ENCODE measurements at regions not wholly inside any gene's neighbourhood (a gene's known extent, or its start where the extent isn't known, plus 50 kb on each side); places are given as distances from the start of the nearest gene placed in this dataset.

- no peak overlapping the region for H3K4me3 ChIP-seq
- no peak for DNase-seq (ENCODE audit: low spot score in 2 of 2)
- H3K4me1 ChIP-seq: no peaks in the 10 kb centered on the region
- H3K9me3 ChIP-seq: no peaks in the 10 kb centered on the region
- TF ChIP-seq POLR2AphosphoS5 (IDR thresholded peaks at IDR 0.05) (no peak), POLR2A (IDR thresholded peaks at IDR 0.05) (no peak), EP300 (IDR thresholded peaks at IDR 0.05) (no peak)
- TF ChIP-seq, protein P1, sequence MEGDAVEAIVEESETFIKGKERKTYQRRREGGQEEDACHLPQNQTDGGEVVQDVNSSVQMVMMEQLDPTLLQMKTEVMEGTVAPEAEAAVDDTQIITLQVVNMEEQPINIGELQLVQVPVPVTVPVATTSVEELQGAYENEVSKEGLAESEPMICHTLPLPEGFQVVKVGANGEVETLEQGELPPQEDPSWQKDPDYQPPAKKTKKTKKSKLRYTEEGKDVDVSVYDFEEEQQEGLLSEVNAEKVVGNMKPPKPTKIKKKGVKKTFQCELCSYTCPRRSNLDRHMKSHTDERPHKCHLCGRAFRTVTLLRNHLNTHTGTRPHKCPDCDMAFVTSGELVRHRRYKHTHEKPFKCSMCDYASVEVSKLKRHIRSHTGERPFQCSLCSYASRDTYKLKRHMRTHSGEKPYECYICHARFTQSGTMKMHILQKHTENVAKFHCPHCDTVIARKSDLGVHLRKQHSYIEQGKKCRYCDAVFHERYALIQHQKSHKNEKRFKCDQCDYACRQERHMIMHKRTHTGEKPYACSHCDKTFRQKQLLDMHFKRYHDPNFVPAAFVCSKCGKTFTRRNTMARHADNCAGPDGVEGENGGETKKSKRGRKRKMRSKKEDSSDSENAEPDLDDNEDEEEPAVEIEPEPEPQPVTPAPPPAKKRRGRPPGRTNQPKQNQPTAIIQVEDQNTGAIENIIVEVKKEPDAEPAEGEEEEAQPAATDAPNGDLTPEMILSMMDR (IDR thresholded peaks at IDR 0.05): no peak
- H3K27me3 ChIP-seq: no peaks in the 10 kb centered on the region
- no peak overlapping the region for H3K27ac ChIP-seq
- no peaks in the 10 kb centered on the region for H3K36me3 ChIP-seq
Observed at GRCh38 chr9:71245651-71246050, 124.2 kb upstream of the TRPM3 start.

- TF ChIP-seq, protein P1 (IDR thresholded peaks at IDR 0.05): no peak
- TF ChIP-seq EP300 (IDR thresholded peaks at IDR 0.05): no peak
- no peak for TF ChIP-seq POLR2AphosphoS5 (IDR thresholded peaks at IDR 0.05)
- TF ChIP-seq POLR2A (IDR thresholded peaks at IDR 0.05): no peak
- H3K4me1 ChIP-seq: no peaks in the 10 kb centered on the region
- no peaks in the 10 kb centered on the region for H3K36me3 ChIP-seq
- H3K27ac ChIP-seq: no peak overlapping the region
- WGBS: 76% methylated on average over 5 of the region's 5 CpGs
- no peak for DNase-seq (ENCODE audit: low spot score in 2 of 2)
- no peaks in the 10 kb centered on the region for H3K9me3 ChIP-seq
- H3K4me3 ChIP-seq: no peak overlapping the region
- H3K27me3 ChIP-seq: no peaks in the 10 kb centered on the region
Observed at GRCh38 chr9:71243951-71244350, 122.5 kb upstream of the TRPM3 start.

GRCh38 chr9:71242081-71242480, 120.7 kb upstream of the TRPM3 start:
- Histone ChIP-seq H3K4me3 (no peak overlapping the region), H3K9me3 (no peaks in the 10 kb centered on the region), H3K27me3 (no peaks in the 10 kb centered on the region), H3K27ac (no peak overlapping the region), H3K4me1 (no peaks in the 10 kb centered on the region), H3K36me3 (no peaks in the 10 kb centered on the region)
- TF ChIP-seq EP300 (IDR thresholded peaks at IDR 0.05): no peak
- TF ChIP-seq, protein P1 (IDR thresholded peaks at IDR 0.05): no peak
- no peak for TF ChIP-seq POLR2AphosphoS5 (IDR thresholded peaks at IDR 0.05)
- TF ChIP-seq POLR2A (IDR thresholded peaks at IDR 0.05): no peak
- DNase-seq (ENCODE audit: low spot score in 2 of 2): no peak
- WGBS: 92% methylated on average over 6 of the region's 6 CpGs

- H3K27me3 ChIP-seq: no peaks in the 10 kb centered on the region
- no peak for DNase-seq (ENCODE audit: low spot score in 2 of 2)
- no peaks in the 10 kb centered on the region for H3K4me1 ChIP-seq
- no peak overlapping the region for H3K27ac ChIP-seq
- H3K9me3 ChIP-seq: no peaks in the 10 kb centered on the region
- TF ChIP-seq, protein P1 (IDR thresholded peaks at IDR 0.05): no peak
- TF ChIP-seq POLR2AphosphoS5 (IDR thresholded peaks at IDR 0.05): no peak
- TF ChIP-seq POLR2A (IDR thresholded peaks at IDR 0.05): no peak
- no peak overlapping the region for H3K4me3 ChIP-seq
- no peaks in the 10 kb centered on the region for H3K36me3 ChIP-seq
Observed at GRCh38 chr9:71237051-71237450, 115.6 kb upstream of the TRPM3 start.

DNA sequence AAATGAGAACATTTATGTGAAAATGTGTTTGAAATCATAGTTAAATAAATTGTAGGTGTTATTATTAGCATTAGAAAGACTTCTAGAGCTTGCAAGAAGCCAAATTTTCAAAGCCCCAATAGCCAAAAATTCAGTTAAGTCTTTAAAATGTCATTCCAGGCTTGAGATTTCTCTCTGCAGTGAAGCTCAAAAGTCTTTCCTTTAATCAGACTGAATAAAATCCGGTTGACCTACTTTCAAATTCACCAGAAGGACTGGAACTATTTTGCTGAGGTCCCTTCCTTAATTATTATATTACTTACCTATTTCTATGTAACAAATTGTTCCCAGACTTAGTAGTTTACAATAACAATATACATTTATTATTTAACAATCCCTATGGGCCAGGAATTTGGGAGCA, 112.2 kb upstream of the TRPM3 start:
- Histone ChIP-seq H3K4me1 (no peaks in the 10 kb centered on the region), H3K4me3 (no peak overlapping the region), H3K27ac (no peak overlapping the region), H3K27me3 (no peaks in the 10 kb centered on the region), H3K36me3 (no peaks in the 10 kb centered on the region), H3K9me3 (no peaks in the 10 kb centered on the region)
- DNase-seq (ENCODE audit: low spot score in 2 of 2): no peak
- TF ChIP-seq EP300 (IDR thresholded peaks at IDR 0.05) (no peak), POLR2A (IDR thresholded peaks at IDR 0.05) (no peak), POLR2AphosphoS5 (IDR thresholded peaks at IDR 0.05) (no peak)
- TF ChIP-seq, protein P1 (IDR thresholded peaks at IDR 0.05): no peak
- WGBS: 75% methylated on average over 1 of the region's 1 CpG

Data from suprapubic skin (tissue), 4 donors.